ENCODE measurements at regions not wholly inside any gene's neighbourhood (a gene's known extent, or its start where the extent isn't known, plus 50 kb on each side); places are given as distances from the start of the nearest gene placed in this dataset.

DNA sequence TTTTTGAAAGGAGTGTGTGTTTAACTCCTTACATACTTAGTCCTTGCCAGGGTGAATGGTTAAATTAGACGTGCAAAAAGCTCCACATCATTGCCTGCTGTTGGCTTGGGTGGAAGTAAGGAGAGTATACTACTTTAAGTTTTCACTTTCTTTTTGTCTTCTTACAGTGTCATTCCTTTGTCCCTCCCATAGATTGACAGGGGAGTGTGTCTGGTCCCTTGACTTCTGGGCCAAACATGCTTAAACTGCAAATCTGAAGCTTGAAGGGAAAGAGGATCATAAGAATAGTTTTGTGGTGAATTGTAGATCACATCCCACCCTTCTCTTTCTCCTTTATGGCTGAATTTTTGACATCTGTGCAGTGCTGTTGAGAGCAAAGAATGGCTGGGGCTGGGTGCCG is 355.8 kb upstream of the C2CD4B start:
- no peak for DNase-seq
- WGBS, 5 donors: 83 to 98% (median 89%) methylated on average over 2 of the region's 2 CpGs
- intact Hi-C loops (cut with DNase I; ENCODE audit: low total_unique reads): no loop called here
- no peak overlapping the region for H3K27ac ChIP-seq
- H3K4me3 ChIP-seq: no peak overlapping the region
- H3K4me1 ChIP-seq: no peaks in the 10 kb centered on the region
- H3K36me3 ChIP-seq: no peaks in the 10 kb centered on the region
- H3K9me3 ChIP-seq: no peaks in the 10 kb centered on the region
- TF ChIP-seq POLR2A (IDR thresholded peaks at IDR 0.05): no peak
- no peak for TF ChIP-seq CTCF (IDR thresholded peaks at IDR 0.05 in 8 of 11, conservative IDR thresholded peaks at IDR 0.05 in 3 of 11)
- TF ChIP-seq POLR2AphosphoS5 (IDR thresholded peaks at IDR 0.05): no peak
- H3K27me3 ChIP-seq (replicated peaks in 1 of 7): peaks cover 0 to 10% (median 0%) of the 10 kb centered on the region in 7 donors

GRCh38 chr15:62521396-62521795 is 356.3 kb upstream of the C2CD4B start:
- TF ChIP-seq CTCF (IDR thresholded peaks at IDR 0.05 in 8 of 11, conservative IDR thresholded peaks at IDR 0.05 in 3 of 11) (no peak), POLR2AphosphoS5 (IDR thresholded peaks at IDR 0.05) (no peak), POLR2A (IDR thresholded peaks at IDR 0.05) (no peak)
- H3K36me3 ChIP-seq: no peaks in the 10 kb centered on the region
- H3K4me1 ChIP-seq: no peaks in the 10 kb centered on the region
- no peak overlapping the region for H3K27ac ChIP-seq
- H3K4me3 ChIP-seq: no peak overlapping the region
- no peaks in the 10 kb centered on the region for H3K9me3 ChIP-seq
- peaks cover 0 to 10% (median 0%) of the 10 kb centered on the region in 7 donors for H3K27me3 ChIP-seq (replicated peaks in 1 of 7)
- DNase-seq: no peak
- WGBS, 5 donors: 89 to 95% (median 92%) methylated on average over 2 of the region's 2 CpGs
- intact Hi-C loops (cut with DNase I; ENCODE audit: low total_unique reads): no loop called here

DNA sequence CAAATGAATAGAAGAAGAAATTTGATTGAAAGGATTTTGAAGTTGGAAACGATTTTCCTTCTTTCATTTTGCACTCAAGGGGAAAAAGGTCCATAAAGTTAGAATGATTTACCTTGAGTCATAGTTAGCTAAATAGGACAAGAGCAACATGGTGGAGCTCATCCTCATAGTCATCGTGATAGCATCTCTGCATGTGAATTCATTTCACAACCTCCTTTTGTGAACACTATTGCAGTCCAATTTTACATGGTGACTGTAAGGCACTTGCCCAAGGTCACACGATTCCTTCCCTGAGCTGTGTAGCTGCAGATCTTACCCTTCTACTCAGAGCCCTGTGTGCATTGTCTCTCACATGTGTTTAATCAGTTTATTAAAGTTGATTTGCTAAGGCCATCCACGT is 359.8 kb upstream of the C2CD4B start:
- Histone ChIP-seq H3K4me1 (no peaks in the 10 kb centered on the region), H3K27me3 (replicated peaks in 1 of 7) (peaks cover 0 to 10% (median 0%) of the 10 kb centered on the region in 7 donors), H3K9me3 (no peaks in the 10 kb centered on the region), H3K36me3 (no peaks in the 10 kb centered on the region), H3K27ac (no peak overlapping the region), H3K4me3 (no peak overlapping the region)
- WGBS, 5 donors: 76 to 89% (median 84%) methylated on average over 4 of the region's 4 CpGs
- intact Hi-C loops (cut with DNase I; ENCODE audit: low total_unique reads): no loop called here
- TF ChIP-seq POLR2A (IDR thresholded peaks at IDR 0.05) (no peak), POLR2AphosphoS5 (IDR thresholded peaks at IDR 0.05) (no peak), CTCF (IDR thresholded peaks at IDR 0.05 in 8 of 11, conservative IDR thresholded peaks at IDR 0.05 in 3 of 11) (no peak)
- DNase-seq: no peak

DNA sequence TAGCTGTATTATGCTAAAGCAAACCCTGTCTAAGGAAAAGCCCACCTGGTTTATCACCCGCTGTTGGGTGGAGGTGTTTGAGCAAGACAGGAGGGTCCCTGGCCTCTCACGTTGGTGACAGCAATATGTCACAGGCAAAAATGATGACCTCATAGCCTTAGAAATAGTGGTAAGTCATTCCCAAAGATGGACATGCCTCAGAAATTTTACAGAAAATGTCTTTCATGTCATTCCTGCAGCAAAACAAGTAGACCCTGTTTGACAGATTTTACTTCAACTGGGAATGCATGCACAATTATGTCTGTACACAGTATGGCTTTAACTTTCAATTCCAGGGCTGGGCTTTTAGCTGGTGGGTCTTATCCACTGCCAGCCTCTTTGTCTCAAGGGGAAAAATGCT is 362.3 kb upstream of the C2CD4B start:
- Histone ChIP-seq H3K27ac (no peak overlapping the region), H3K9me3 (no peaks in the 10 kb centered on the region), H3K27me3 (replicated peaks in 1 of 7) (no peaks in the 10 kb centered on the region), H3K36me3 (no peaks in the 10 kb centered on the region), H3K4me3 (no peak overlapping the region), H3K4me1 (no peaks in the 10 kb centered on the region)
- intact Hi-C loops (cut with DNase I; ENCODE audit: low total_unique reads): no loop called here
- DNase-seq: no peak
- WGBS, 5 donors: 77 to 95% (median 81%) methylated on average over 2 of the region's 2 CpGs
- no peak for TF ChIP-seq CTCF (IDR thresholded peaks at IDR 0.05 in 8 of 11, conservative IDR thresholded peaks at IDR 0.05 in 3 of 11)
- no peak for TF ChIP-seq POLR2AphosphoS5 (IDR thresholded peaks at IDR 0.05)
- no peak for TF ChIP-seq POLR2A (IDR thresholded peaks at IDR 0.05)
